ENCODE measurements at regions not wholly inside any gene's neighbourhood (a gene's known extent, or its start where the extent isn't known, plus 50 kb on each side); places are given as distances from the start of the nearest gene placed in this dataset.
"Not testable (repeated sequence)": the region's sequence is repeated elsewhere in the genome, so short reads cannot be mapped to it uniquely, and the experiment has no call there.

- no peak for DNase-seq (ENCODE audit: extremely low read depth, low read depth)
- TF ChIP-seq CTCF (IDR thresholded peaks at IDR 0.05; ENCODE audit: low read depth, low read length): no peak
Measured at GRCh38 chr12:72207486-72208409, 64.4 kb upstream of the TRHDE start.

GRCh38 chr12:72209086-72209485 lies 63.1 kb upstream of the TRHDE start:
- DNase-seq (ENCODE audit: extremely low read depth, low read depth): no peak
- no peak for TF ChIP-seq CTCF (IDR thresholded peaks at IDR 0.05; ENCODE audit: low read depth, low read length)

- no peak for TF ChIP-seq CTCF (IDR thresholded peaks at IDR 0.05; ENCODE audit: low read depth, low read length)
- DNase-seq (ENCODE audit: extremely low read depth, low read depth): no peak
Measured at GRCh38 chr12:72214163-72214562, 58.0 kb upstream of the TRHDE start.

GRCh38 chr12:72215287-72215686 lies 56.9 kb upstream of the TRHDE start:
- DNase-seq (ENCODE audit: extremely low read depth, low read depth): not testable (repeated sequence)

GRCh38 chr12:72219937-72220336 lies 52.2 kb upstream of the TRHDE start:
- DNase-seq (ENCODE audit: extremely low read depth, low read depth): no peak
- no peak for TF ChIP-seq CTCF (IDR thresholded peaks at IDR 0.05; ENCODE audit: low read depth, low read length)

Data from AG09319 (cell line).